IPS-NIHi11 (cell line): ENCODE measurements at regions not wholly inside any gene's neighbourhood (a gene's known extent, or its start where the extent isn't known, plus 50 kb on each side); places are given as distances from the start of the nearest gene placed in this dataset.

Experiments
- DNase-seq: peaks from one replicate; pipeline ENCODE4 v3.0.0; 2012; ENCODE audit warnings: mixed read lengths, low spot score

GRCh38 chr1:14190508-14190907 is 408.0 kb upstream of the KAZN start:
- DNase-seq = no peak

- DNase-seq = no peak
Observed at GRCh38 chr1:14194511-14194910, 404.0 kb upstream of the KAZN start.

GRCh38 chr1:14205066-14205465 is 393.4 kb upstream of the KAZN start:
- no peak for DNase-seq

GRCh38 chr1:14215151-14215550 is 383.3 kb upstream of the KAZN start:
- no peak for DNase-seq

- DNase-seq = no peak
Observed at GRCh38 chr1:14217384-14217783, 381.1 kb upstream of the KAZN start.

- DNase-seq = no peak
Observed at GRCh38 chr1:14220324-14220723, 378.2 kb upstream of the KAZN start.

- DNase-seq = no peak
Observed at GRCh38 chr1:14220811-14221210, 377.7 kb upstream of the KAZN start.

GRCh38 chr1:14222086-14222485 is 376.4 kb upstream of the KAZN start:
- no peak for DNase-seq

- no peak for DNase-seq
Observed at GRCh38 chr1:14228677-14229076, 369.8 kb upstream of the KAZN start.

- no peak for DNase-seq
Observed at GRCh38 chr1:14233510-14233909, 365.0 kb upstream of the KAZN start.

- DNase-seq = no peak
Observed at GRCh38 chr1:14236097-14236496, 362.4 kb upstream of the KAZN start.

- no peak for DNase-seq
Observed at GRCh38 chr1:14238472-14239307, 359.8 kb upstream of the KAZN start.

- no peak for DNase-seq
Observed at GRCh38 chr1:14240265-14240664, 358.2 kb upstream of the KAZN start.

- DNase-seq = no peak
Observed at GRCh38 chr1:14242123-14242522, 356.4 kb upstream of the KAZN start.

GRCh38 chr1:14242870-14243269 is 355.6 kb upstream of the KAZN start:
- no peak for DNase-seq

GRCh38 chr1:14245954-14246353 is 352.5 kb upstream of the KAZN start:
- no peak for DNase-seq

- no peak for DNase-seq
Observed at GRCh38 chr1:14246471-14246870, 352.0 kb upstream of the KAZN start.

- DNase-seq = no peak
Observed at GRCh38 chr1:14247666-14248065, 350.8 kb upstream of the KAZN start.

- no peak for DNase-seq
Observed at GRCh38 chr1:14251871-14252270, 346.6 kb upstream of the KAZN start.

GRCh38 chr1:14253676-14254075 is 344.8 kb upstream of the KAZN start:
- no peak for DNase-seq

GRCh38 chr1:14254251-14254650 is 344.2 kb upstream of the KAZN start:
- no peak for DNase-seq

- no peak for DNase-seq
Observed at GRCh38 chr1:14255233-14255632, 343.3 kb upstream of the KAZN start.

GRCh38 chr1:14255711-14256110 is 342.8 kb upstream of the KAZN start:
- no peak for DNase-seq

GRCh38 chr1:14259191-14259757 is 339.2 kb upstream of the KAZN start:
- DNase-seq = no peak
